Stimulated activated naive B cell treated with anti-CD40 and anti-IgM and Interleukin-4, amounts not matched to agents 10 μg/mL and 1 μg/mL and 100 μg/mL, for 72 hours (primary cell): ENCODE measurements at regions not wholly inside any gene's neighbourhood (a gene's known extent, or its start where the extent isn't known, plus 50 kb on each side); places are given as distances from the start of the nearest gene placed in this dataset.

Source experiments
- ATAC-seq, 2 donors: fragments of 150-1000 bp; cut with Tn5 transposase; replicated peaks; 2 replicates each; pipeline ENCODE4 v1.10.0; 2021; ENCODE audit warnings: moderate library complexity in 1 of 2
- DNase-seq: peaks from one replicate; pipeline ENCODE4 v3.0.0; 2021
- H3K27ac Mint-ChIP-seq: one replicate; pipeline ENCODE4 v1.8.0; 2022; ENCODE audit warnings: mild to moderate bottlenecking, mixed read lengths
- H3K27me3 Mint-ChIP-seq, 2 donors: one replicate each; pipeline ENCODE4 v1.8.0; 2022; ENCODE audit warnings: mixed read lengths in 2 of 2
- H3K36me3 Mint-ChIP-seq, 2 donors: one replicate each; pipeline ENCODE4 v1.8.0; 2022; ENCODE audit warnings: mixed read lengths in 2 of 2, mild to moderate bottlenecking in 1 of 2
- H3K4me1 Mint-ChIP-seq, 2 donors: one replicate each; pipeline ENCODE4 v1.8.0; 2022; ENCODE audit warnings: mixed read lengths in 2 of 2, mild to moderate bottlenecking in 1 of 2
- H3K4me3 Mint-ChIP-seq, 2 donors: one replicate each; pipeline ENCODE4 v1.8.0; 2022; ENCODE audit warnings: mild to moderate bottlenecking in 2 of 2, mixed read lengths in 2 of 2, moderate library complexity in 1 of 2
- H3K9me3 Mint-ChIP-seq, 2 donors: one replicate each; pipeline ENCODE4 v1.8.0; 2022; ENCODE audit warnings: mixed read lengths in 2 of 2, mild to moderate bottlenecking in 1 of 2

- no peaks in the 10 kb centered on the region for H3K4me1 Mint-ChIP-seq
- no peak overlapping the region for H3K4me3 Mint-ChIP-seq
- ATAC-seq, result no peak
- peaks cover 4 to 6% of the 10 kb centered on the region in 2 donors for H3K9me3 Mint-ChIP-seq
- no peak overlapping the region for H3K27ac Mint-ChIP-seq
- no peaks in the 10 kb centered on the region for H3K36me3 Mint-ChIP-seq
- no peaks in the 10 kb centered on the region for H3K27me3 Mint-ChIP-seq
- no peak for DNase-seq
Measured at GRCh38 chr16:54796211-54796610, 134.5 kb upstream of the IRX5 start.

GRCh38 chr16:54792811-54793210 is 137.9 kb upstream of the IRX5 start:
- DNase-seq (no peak), ATAC-seq (no peak)
- H3K27ac Mint-ChIP-seq, result no peak overlapping the region
- no peaks in the 10 kb centered on the region for H3K4me1 Mint-ChIP-seq
- H3K27me3 Mint-ChIP-seq, result no peaks in the 10 kb centered on the region
- no peaks in the 10 kb centered on the region for H3K9me3 Mint-ChIP-seq
- no peaks in the 10 kb centered on the region for H3K36me3 Mint-ChIP-seq
- no peak overlapping the region for H3K4me3 Mint-ChIP-seq

GRCh38 chr16:54787045-54787444 is 143.6 kb upstream of the IRX5 start:
- DNase-seq (no peak), ATAC-seq (no peak)
- H3K27ac Mint-ChIP-seq, result no peak overlapping the region
- no peaks in the 10 kb centered on the region for H3K4me1 Mint-ChIP-seq
- H3K9me3 Mint-ChIP-seq, result peaks cover 3 to 13% of the 10 kb centered on the region in 2 donors
- H3K36me3 Mint-ChIP-seq, result no peaks in the 10 kb centered on the region
- H3K4me3 Mint-ChIP-seq, result no peak overlapping the region
- H3K27me3 Mint-ChIP-seq, result no peaks in the 10 kb centered on the region

- ATAC-seq (no peak), DNase-seq (no peak)
- no peak overlapping the region for H3K4me3 Mint-ChIP-seq
- peaks cover 6 to 13% of the 10 kb centered on the region in 2 donors for H3K9me3 Mint-ChIP-seq
- no peaks in the 10 kb centered on the region for H3K36me3 Mint-ChIP-seq
- H3K27me3 Mint-ChIP-seq, result peaks cover 3 to 6% of the 10 kb centered on the region in 2 donors
- H3K4me1 Mint-ChIP-seq, result no peaks in the 10 kb centered on the region
- no peak overlapping the region for H3K27ac Mint-ChIP-seq
Measured at GRCh38 chr16:54783980-54784379, 146.7 kb upstream of the IRX5 start.

GRCh38 chr16:54783226-54783625 is 147.4 kb upstream of the IRX5 start:
- Mint-ChIP-seq H3K4me1 (no peaks in the 10 kb centered on the region), H3K27ac (no peak overlapping the region), H3K9me3 (peaks cover 6 to 16% of the 10 kb centered on the region in 2 donors), H3K4me3 (no peak overlapping the region), H3K27me3 (peaks cover 3 to 6% of the 10 kb centered on the region in 2 donors), H3K36me3 (no peaks in the 10 kb centered on the region)
- no peak for DNase-seq
- no peak for ATAC-seq

- Mint-ChIP-seq H3K9me3 (peaks cover 4% of the 10 kb centered on the region in 2 donors), H3K4me3 (no peak overlapping the region), H3K27me3 (peaks cover 3 to 6% of the 10 kb centered on the region in 2 donors), H3K4me1 (no peaks in the 10 kb centered on the region), H3K27ac (no peak overlapping the region), H3K36me3 (no peaks in the 10 kb centered on the region)
- ATAC-seq (no peak), DNase-seq (no peak)
Measured at GRCh38 chr16:54780266-54780665, 150.4 kb upstream of the IRX5 start.

GRCh38 chr16:54779549-54779948 is 151.1 kb upstream of the IRX5 start:
- DNase-seq (no peak), ATAC-seq (no peak)
- Mint-ChIP-seq H3K9me3 (peaks cover 3 to 4% of the 10 kb centered on the region in 2 donors), H3K4me3 (no peak overlapping the region), H3K27me3 (peaks cover 3 to 6% of the 10 kb centered on the region in 2 donors), H3K27ac (no peak overlapping the region), H3K36me3 (no peaks in the 10 kb centered on the region), H3K4me1 (no peaks in the 10 kb centered on the region)

GRCh38 chr16:54774768-54775167 is 155.9 kb upstream of the IRX5 start:
- H3K27ac Mint-ChIP-seq, result no peak overlapping the region
- H3K9me3 Mint-ChIP-seq, result peaks cover 4 to 8% of the 10 kb centered on the region in 2 donors
- peaks cover 0 to 3% of the 10 kb centered on the region in 2 donors for H3K27me3 Mint-ChIP-seq
- no peak for DNase-seq
- H3K4me1 Mint-ChIP-seq, result no peaks in the 10 kb centered on the region
- no peak for ATAC-seq
- no peaks in the 10 kb centered on the region for H3K36me3 Mint-ChIP-seq
- H3K4me3 Mint-ChIP-seq, result no peak overlapping the region

- ATAC-seq (no peak), DNase-seq (no peak)
- Mint-ChIP-seq H3K4me3 (no peak overlapping the region), H3K27me3 (no peaks in the 10 kb centered on the region), H3K36me3 (no peaks in the 10 kb centered on the region), H3K4me1 (no peaks in the 10 kb centered on the region), H3K9me3 (peaks cover 3 to 4% of the 10 kb centered on the region in 2 donors), H3K27ac (no peak overlapping the region)
Measured at GRCh38 chr16:54772400-54772799, 158.3 kb upstream of the IRX5 start.

GRCh38 chr16:54766355-54766754 is 164.3 kb upstream of the IRX5 start:
- Mint-ChIP-seq H3K4me3 (no peak overlapping the region), H3K27me3 (no peaks in the 10 kb centered on the region), H3K27ac (no peak overlapping the region), H3K4me1 (no peaks in the 10 kb centered on the region), H3K36me3 (no peaks in the 10 kb centered on the region), H3K9me3 (peaks cover 3 to 8% of the 10 kb centered on the region in 2 donors)
- no peak for ATAC-seq
- DNase-seq, result no peak

- Mint-ChIP-seq H3K27me3 (no peaks in the 10 kb centered on the region), H3K36me3 (no peaks in the 10 kb centered on the region), H3K27ac (no peak overlapping the region), H3K4me3 (no peak overlapping the region), H3K4me1 (no peaks in the 10 kb centered on the region), H3K9me3 (peaks cover 0 to 5% of the 10 kb centered on the region in 2 donors)
- no peak for DNase-seq
- no peak for ATAC-seq
Measured at GRCh38 chr16:54750249-54750648, 180.4 kb upstream of the IRX5 start.

GRCh38 chr16:54748611-54749190 is 182.0 kb upstream of the IRX5 start:
- Mint-ChIP-seq H3K4me3 (no peak overlapping the region), H3K9me3 (peaks cover 0 to 4% of the 10 kb centered on the region in 2 donors), H3K27ac (no peak overlapping the region), H3K27me3 (no peaks in the 10 kb centered on the region), H3K4me1 (no peaks in the 10 kb centered on the region), H3K36me3 (no peaks in the 10 kb centered on the region)
- no peak for DNase-seq
- ATAC-seq, result no peak

GRCh38 chr16:54746596-54746995 is 184.1 kb upstream of the IRX5 start:
- ATAC-seq (no peak), DNase-seq (no peak)
- Mint-ChIP-seq H3K27me3 (no peaks in the 10 kb centered on the region), H3K27ac (no peak overlapping the region), H3K9me3 (peaks cover 0 to 5% of the 10 kb centered on the region in 2 donors), H3K4me1 (no peaks in the 10 kb centered on the region), H3K36me3 (no peaks in the 10 kb centered on the region), H3K4me3 (no peak overlapping the region)

- Mint-ChIP-seq H3K4me1 (no peaks in the 10 kb centered on the region), H3K36me3 (no peaks in the 10 kb centered on the region), H3K9me3 (peaks cover 0 to 4% of the 10 kb centered on the region in 2 donors), H3K27ac (no peak overlapping the region), H3K4me3 (no peak overlapping the region), H3K27me3 (no peaks in the 10 kb centered on the region)
- DNase-seq, result no peak
- no peak for ATAC-seq
Measured at GRCh38 chr16:54744998-54745397, 185.7 kb upstream of the IRX5 start.

GRCh38 chr16:54742436-54742835 is 188.2 kb upstream of the IRX5 start:
- Mint-ChIP-seq H3K4me1 (no peaks in the 10 kb centered on the region), H3K27ac (no peak overlapping the region), H3K9me3 (peaks cover 0 to 8% of the 10 kb centered on the region in 2 donors), H3K36me3 (no peaks in the 10 kb centered on the region), H3K4me3 (no peak overlapping the region), H3K27me3 (no peaks in the 10 kb centered on the region)
- DNase-seq, result no peak
- no peak for ATAC-seq

- H3K4me1 Mint-ChIP-seq, result no peaks in the 10 kb centered on the region
- ATAC-seq (no peak), DNase-seq (no peak)
- H3K36me3 Mint-ChIP-seq, result no peaks in the 10 kb centered on the region
- no peaks in the 10 kb centered on the region for H3K27me3 Mint-ChIP-seq
- no peak overlapping the region for H3K4me3 Mint-ChIP-seq
- H3K27ac Mint-ChIP-seq, result no peak overlapping the region
- H3K9me3 Mint-ChIP-seq, result peaks cover 0 to 6% of the 10 kb centered on the region in 2 donors
Measured at GRCh38 chr16:54739381-54739780, 191.3 kb upstream of the IRX5 start.
